ENCODE measurements at regions not wholly inside any gene's neighbourhood (a gene's known extent, or its start where the extent isn't known, plus 50 kb on each side); places are given as distances from the start of the nearest gene placed in this dataset.
"Not testable (repeated sequence)": the region's sequence is repeated elsewhere in the genome, so short reads cannot be mapped to it uniquely, and the experiment has no call there.

GRCh38 chr22:41038732-41039131 lies 53.7 kb upstream of the EP300 start:
- POLR2A ChIA-PET = interaction anchor here (0.6 kb wide), 1 partner anchor 16 kb away, joined by 3 read pairs; no protein-coding TSS in a partner anchor
- DNase-seq (ENCODE audit: low read depth, low spot score) = no peak
- Histone ChIP-seq H3K27ac (ENCODE audit: low read depth, low read length) (no peak overlapping the region), H3K9me3 (ENCODE audit: control insufficient read depth, insufficient read depth, low read length) (no peaks in the 10 kb centered on the region), H3K27me3 (ENCODE audit: control insufficient read depth, insufficient read depth, low read length) (peaks cover 3% of the 10 kb centered on the region), H3K4me3 (ENCODE audit: low read depth, low read length) (no peak overlapping the region)
- no peak for TF ChIP-seq CTCF (IDR thresholded peaks at IDR 0.05; ENCODE audit: low read depth, low read length)
- CTCF ChIA-PET = no interaction called here

DNA sequence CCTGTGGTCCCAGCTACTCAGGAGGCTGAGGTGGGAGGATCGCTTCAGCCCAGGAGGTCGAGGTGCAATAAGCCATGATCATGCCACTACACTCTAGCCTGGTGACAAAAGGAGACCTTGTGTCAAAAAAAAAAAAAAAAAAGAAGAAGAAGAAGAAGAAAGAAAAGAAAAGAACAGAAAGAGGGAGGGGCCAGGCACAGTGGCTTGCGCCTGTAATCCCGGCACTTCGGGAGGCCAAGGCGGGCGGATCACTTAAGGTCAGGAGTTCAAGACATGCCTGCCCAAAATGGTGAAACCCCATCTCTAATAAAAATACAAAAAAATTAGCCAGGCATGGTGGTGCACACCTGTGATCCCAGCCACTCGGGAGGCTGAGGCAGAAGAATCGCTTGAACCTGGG lies 52.8 kb upstream of the EP300 start:
- CTCF ChIA-PET = interaction anchor here (0.7 kb wide), 1 partner anchor 117 kb away, joined by 3 read pairs; no protein-coding TSS in a partner anchor
- POLR2A ChIA-PET; H3K9me3 ChIP-seq (ENCODE audit: control insufficient read depth, insufficient read depth, low read length); DNase-seq (ENCODE audit: low read depth, low spot score); H3K27me3 ChIP-seq (ENCODE audit: control insufficient read depth, insufficient read depth, low read length); H3K27ac ChIP-seq (ENCODE audit: low read depth, low read length); H3K4me3 ChIP-seq (ENCODE audit: low read depth, low read length): not testable (repeated sequence)

DNA sequence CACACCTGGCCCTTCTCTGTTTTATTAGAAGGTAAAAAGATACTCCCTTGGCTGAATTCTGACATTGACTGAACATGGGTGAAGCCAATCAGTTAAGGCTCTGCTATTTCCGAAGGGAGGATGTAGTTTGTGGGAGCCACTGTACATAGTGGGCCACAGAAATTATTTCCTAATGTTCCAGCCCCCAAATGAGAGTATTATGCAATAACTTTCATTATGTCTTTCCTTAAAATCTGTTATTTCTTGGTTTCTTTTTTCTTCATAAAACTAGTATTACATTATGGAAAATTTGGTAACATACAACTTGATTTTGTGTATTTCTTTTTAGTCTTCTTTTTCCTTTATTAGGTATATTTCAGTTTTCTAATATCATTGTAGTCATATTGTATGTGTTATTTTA lies 51.9 kb upstream of the EP300 start:
- Histone ChIP-seq H3K27me3 (ENCODE audit: control insufficient read depth, insufficient read depth, low read length) (peaks cover 3% of the 10 kb centered on the region), H3K4me3 (ENCODE audit: low read depth, low read length) (no peak overlapping the region), H3K9me3 (ENCODE audit: control insufficient read depth, insufficient read depth, low read length) (no peaks in the 10 kb centered on the region), H3K27ac (ENCODE audit: low read depth, low read length) (no peak overlapping the region)
- no peak for TF ChIP-seq CTCF (IDR thresholded peaks at IDR 0.05; ENCODE audit: low read depth, low read length)
- POLR2A ChIA-PET = interaction anchor here (0.6 kb wide), 1 partner anchor 290 kb away, joined by 3 read pairs; no protein-coding TSS in a partner anchor
- DNase-seq (ENCODE audit: low read depth, low spot score) = no peak
- CTCF ChIA-PET = no interaction called here

GRCh38 chr22:41041532-41041931 lies 50.9 kb upstream of the EP300 start:
- H3K9me3 ChIP-seq (ENCODE audit: control insufficient read depth, insufficient read depth, low read length) = no peaks in the 10 kb centered on the region
- no peak for DNase-seq (ENCODE audit: low read depth, low spot score)
- POLR2A ChIA-PET = no interaction called here
- H3K27me3 ChIP-seq (ENCODE audit: control insufficient read depth, insufficient read depth, low read length) = peaks cover 3% of the 10 kb centered on the region
- no peak overlapping the region for H3K27ac ChIP-seq (ENCODE audit: low read depth, low read length)
- no peak for TF ChIP-seq CTCF (IDR thresholded peaks at IDR 0.05; ENCODE audit: low read depth, low read length)
- no peak overlapping the region for H3K4me3 ChIP-seq (ENCODE audit: low read depth, low read length)
- CTCF ChIA-PET = no interaction called here
